Natural killer cell (primary cell): ENCODE measurements at regions not wholly inside any gene's neighbourhood (a gene's known extent, or its start where the extent isn't known, plus 50 kb on each side); places are given as distances from the start of the nearest gene placed in this dataset.

Experiments
- ATAC-seq, 3 donors: fragments of 150-1000 bp in 2 of 3; fragments of 200-7000 bp in 1 of 3; cut with Tn5 transposase; 1 replicate in 1 of 3; 2 replicates in 2 of 3; pipeline ENCODE4 v1.10.0; 2021; ENCODE audit warnings: mild to moderate bottlenecking in 2 of 3, moderate library complexity in 2 of 3
- DNase-seq, 2 donors: peaks; one replicate each; pipeline versions ENCODE4 v3.0.0 to v3.0.0-alpha.2; 2013 to 2021; ENCODE audit warnings: mixed read lengths in 1 of 2
- H3K27ac ChIP-seq: one replicate; pipeline ENCODE4 v1.5.1; 2013; ENCODE audit warnings: mild to moderate bottlenecking, low read length
- H3K27me3 ChIP-seq: one replicate; pipeline ENCODE4 v1.6.1; 2013; ENCODE audit warnings: low read length; ENCODE audit not compliant: control insufficient read depth, insufficient read depth
- H3K36me3 ChIP-seq: one replicate; pipeline ENCODE4 v1.6.1; 2013; ENCODE audit warnings: low read length; ENCODE audit not compliant: control insufficient read depth, insufficient read depth
- H3K4me1 ChIP-seq: one replicate; pipeline ENCODE4 v1.6.1; 2013; ENCODE audit warnings: low read length; ENCODE audit not compliant: control insufficient read depth, insufficient read depth
- H3K4me3 ChIP-seq: one replicate; pipeline ENCODE4 v1.5.1; 2013; ENCODE audit warnings: low read length
- H3K9me3 ChIP-seq: one replicate; pipeline ENCODE4 v1.6.1; 2013; ENCODE audit warnings: low read length; ENCODE audit not compliant: control insufficient read depth, insufficient read depth
- H3K27ac Mint-ChIP-seq, 2 donors: one replicate each; pipeline ENCODE4 v1.8.0; 2022; ENCODE audit warnings: mild to moderate bottlenecking in 2 of 2, mixed read lengths in 2 of 2, moderate library complexity in 1 of 2
- H3K27me3 Mint-ChIP-seq, 2 donors: one replicate each; pipeline ENCODE4 v1.8.0; 2022; ENCODE audit warnings: low read depth in 2 of 2, mixed read lengths in 2 of 2
- H3K36me3 Mint-ChIP-seq: one replicate; pipeline ENCODE4 v1.8.0; 2022; ENCODE audit warnings: mixed read lengths
- H3K4me1 Mint-ChIP-seq, 2 donors: one replicate each; pipeline ENCODE4 v1.8.0; 2022; ENCODE audit warnings: mixed read lengths in 2 of 2
- H3K4me3 Mint-ChIP-seq: one replicate; pipeline ENCODE4 v1.8.0; 2022; ENCODE audit warnings: mild to moderate bottlenecking, moderate library complexity, mixed read lengths
- H3K9me3 Mint-ChIP-seq, 2 donors: one replicate each; pipeline ENCODE4 v1.8.0; 2022; ENCODE audit warnings: mixed read lengths in 2 of 2
- CTCF ChIP-seq: fragments of 200-600 bp; IDR thresholded peaks from one replicate; pipeline ENCODE4 v1.8.0; 2022; ENCODE audit warnings: antibody characterized with exemption
- WGBS: methylation state at CpG from one replicate; pipeline ENCODE4 v1.1.7; 2013; ENCODE audit warnings: missing lambda C conversion rate; ENCODE audit not compliant: insufficient coverage; 5-methylcytosine and 5-hydroxymethylcytosine counted together
- intact Hi-C: fragments of 100-400 bp; cut with micrococcal nuclease; formaldehyde crosslinking; loops from one replicate; pipeline ENCODE4 v1.14.2; 2022

GRCh38 chr15:31510057-31510456 is 183.4 kb downstream of the KLF13 start:
- peaks cover 6% of the 10 kb centered on the region for H3K4me1 ChIP-seq
- no peak overlapping the region for H3K27ac ChIP-seq
- no peak overlapping the region for H3K4me3 ChIP-seq
- Mint-ChIP-seq H3K4me3 (peak overlapping the region; percentile 13), H3K36me3 (no peaks in the 10 kb centered on the region), H3K27me3 (peaks cover 6 to 11% of the 10 kb centered on the region in 2 donors), H3K27ac (peak overlapping the region in 1 of 2 donors; percentile 64), H3K4me1 (peaks cover 9% of the 10 kb centered on the region in 2 donors), H3K9me3 (no peaks in the 10 kb centered on the region)
- 84% methylated on average over 7 of the region's 11 CpGs for WGBS
- H3K27me3 ChIP-seq, result no peaks in the 10 kb centered on the region
- H3K9me3 ChIP-seq, result no peaks in the 10 kb centered on the region
- intact Hi-C loops, result no loop called here
- ATAC-seq (peak in 2 of 3 donors; percentile 31 to 38), DNase-seq (peak in 1 of 2 donors; percentile 40)
- H3K36me3 ChIP-seq, result no peaks in the 10 kb centered on the region
- TF ChIP-seq CTCF, result no peak

GRCh38 chr15:31511707-31512310 is 185.2 kb downstream of the KLF13 start:
- no peak for TF ChIP-seq CTCF
- no peak overlapping the region for H3K4me3 ChIP-seq
- no peak overlapping the region for H3K27ac ChIP-seq
- H3K27ac Mint-ChIP-seq, result peak overlapping the region; percentile 1 to 32
- H3K4me1 Mint-ChIP-seq, result peaks cover 9 to 13% of the 10 kb centered on the region in 2 donors
- peaks cover 10 to 13% of the 10 kb centered on the region in 2 donors for H3K27me3 Mint-ChIP-seq
- no peak overlapping the region for H3K4me3 Mint-ChIP-seq
- H3K27me3 ChIP-seq, result no peaks in the 10 kb centered on the region
- no peaks in the 10 kb centered on the region for H3K9me3 ChIP-seq
- peak; percentile 42 to 84 for DNase-seq
- intact Hi-C loops, result no loop called here
- peaks cover 6% of the 10 kb centered on the region for H3K4me1 ChIP-seq
- peak; percentile 46 to 84 (median 69) for ATAC-seq
- H3K36me3 Mint-ChIP-seq, result no peaks in the 10 kb centered on the region
- no peaks in the 10 kb centered on the region for H3K9me3 Mint-ChIP-seq
- no peaks in the 10 kb centered on the region for H3K36me3 ChIP-seq
- WGBS, result 25% methylated on average over 6 of the region's 7 CpGs

- peaks cover 9 to 13% of the 10 kb centered on the region in 2 donors for H3K4me1 Mint-ChIP-seq
- no peak overlapping the region for H3K27ac ChIP-seq
- no peak overlapping the region for H3K27ac Mint-ChIP-seq
- H3K27me3 Mint-ChIP-seq, result peaks cover 13 to 18% of the 10 kb centered on the region in 2 donors
- H3K9me3 Mint-ChIP-seq, result no peaks in the 10 kb centered on the region
- H3K4me3 ChIP-seq, result no peak overlapping the region
- intact Hi-C loops, result no loop called here
- DNase-seq (no peak), ATAC-seq (no peak)
- 93% methylated on average over 7 of the region's 7 CpGs for WGBS
- H3K9me3 ChIP-seq, result no peaks in the 10 kb centered on the region
- no peaks in the 10 kb centered on the region for H3K36me3 ChIP-seq
- TF ChIP-seq CTCF, result no peak
- H3K4me1 ChIP-seq, result peaks cover 6% of the 10 kb centered on the region
- no peaks in the 10 kb centered on the region for H3K27me3 ChIP-seq
- no peaks in the 10 kb centered on the region for H3K36me3 Mint-ChIP-seq
- no peak overlapping the region for H3K4me3 Mint-ChIP-seq
Observed at GRCh38 chr15:31513178-31513577, 186.5 kb downstream of the KLF13 start.

- peaks cover 6% of the 10 kb centered on the region for H3K4me1 ChIP-seq
- H3K36me3 ChIP-seq, result no peaks in the 10 kb centered on the region
- TF ChIP-seq CTCF, result no peak
- no peaks in the 10 kb centered on the region for H3K9me3 ChIP-seq
- H3K27ac ChIP-seq, result no peak overlapping the region
- intact Hi-C loops, result no loop called here
- 14% methylated on average over 1 of the region's 1 CpG for WGBS
- no peak for DNase-seq
- H3K9me3 Mint-ChIP-seq, result no peaks in the 10 kb centered on the region
- H3K27ac Mint-ChIP-seq, result no peak overlapping the region
- no peaks in the 10 kb centered on the region for H3K27me3 ChIP-seq
- no peaks in the 10 kb centered on the region for H3K36me3 Mint-ChIP-seq
- H3K27me3 Mint-ChIP-seq, result peaks cover 13 to 18% of the 10 kb centered on the region in 2 donors
- no peak overlapping the region for H3K4me3 ChIP-seq
- peaks cover 9 to 13% of the 10 kb centered on the region in 2 donors for H3K4me1 Mint-ChIP-seq
- no peak overlapping the region for H3K4me3 Mint-ChIP-seq
- no peak for ATAC-seq
Observed at GRCh38 chr15:31516440-31516839, 189.8 kb downstream of the KLF13 start.
